ENCODE measurements at regions not wholly inside any gene's neighbourhood (a gene's known extent, or its start where the extent isn't known, plus 50 kb on each side); places are given as distances from the start of the nearest gene placed in this dataset.
A peak's percentile ranks its signal among the peaks of the same experiment; 100 is the strongest.

DNA sequence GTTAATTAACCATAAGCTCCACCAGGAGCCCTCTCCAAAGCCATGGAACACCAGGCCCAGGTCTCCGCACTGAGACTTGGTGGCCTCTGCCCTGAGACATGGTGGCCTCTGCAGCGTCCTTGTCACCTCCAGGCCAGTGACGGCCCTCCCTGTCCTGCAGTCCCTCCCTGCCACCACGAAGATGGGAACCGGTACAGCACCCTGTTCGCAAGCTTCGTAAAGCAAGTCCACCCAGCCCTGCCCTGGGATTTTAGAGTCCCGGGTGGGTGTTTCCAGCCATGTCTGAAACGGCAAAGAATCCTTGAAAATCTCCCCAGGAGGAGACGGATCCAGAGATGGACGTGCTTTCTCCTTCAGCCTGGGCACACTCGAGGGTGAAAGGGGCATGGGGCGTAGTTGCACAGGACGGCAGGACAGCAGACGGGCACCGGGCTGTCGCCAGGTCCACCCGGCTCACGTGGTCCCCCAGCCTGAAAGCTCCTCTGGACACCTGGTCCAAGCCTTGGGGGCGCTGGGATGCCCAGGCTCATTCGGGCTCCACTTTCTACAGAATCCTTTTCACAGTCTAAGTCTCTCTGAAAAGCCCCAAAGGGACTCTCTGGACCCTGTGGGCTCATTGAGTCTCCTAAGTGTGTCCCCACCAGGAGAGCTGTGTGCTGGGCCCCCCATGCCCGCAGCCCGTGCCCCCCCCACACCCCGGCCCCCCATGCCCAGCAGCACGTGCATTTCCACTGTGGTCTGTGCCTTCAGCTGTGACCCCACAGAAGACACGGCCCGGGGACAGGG is 456.2 kb downstream of the BRD1 start:
- DNase-seq (ENCODE audit: missing footprints) = no peak
- no peak for ATAC-seq
- intact Hi-C loops (cut with DNase I) = no loop called here

DNA sequence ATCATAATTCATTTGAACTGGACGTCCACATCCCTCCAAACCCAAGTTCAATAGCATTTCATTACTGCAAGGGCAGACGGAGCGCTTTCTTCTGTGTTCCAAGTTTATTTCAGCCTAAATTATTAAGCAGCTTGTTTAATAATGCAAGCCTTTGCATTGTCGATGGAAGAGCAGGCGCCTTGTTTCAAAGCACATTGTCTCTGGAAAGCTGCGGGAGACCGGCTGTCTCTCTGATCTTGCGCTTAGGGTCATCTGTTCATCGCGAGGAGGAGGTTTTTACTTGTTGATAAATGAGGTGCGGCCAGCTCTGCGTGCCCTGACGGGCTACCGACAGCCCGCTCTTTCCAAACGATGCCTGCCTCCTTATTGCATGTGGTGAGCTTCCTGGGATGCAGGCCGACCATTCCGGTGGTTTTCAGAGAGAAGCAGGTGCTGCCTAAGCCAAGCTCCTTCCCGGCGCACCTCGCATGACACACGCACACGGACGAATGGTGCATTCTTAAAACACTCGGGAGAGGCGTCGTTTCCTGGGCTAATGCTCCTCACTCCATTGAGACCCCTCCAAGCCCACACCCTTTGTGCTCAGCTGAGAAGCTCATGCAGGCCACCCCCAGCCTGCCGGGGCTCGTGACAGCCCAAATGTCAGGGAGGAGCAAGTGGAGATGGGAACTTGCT is 456.9 kb downstream of the BRD1 start:
- intact Hi-C loops (cut with DNase I) = no loop called here
- no peak for DNase-seq (ENCODE audit: missing footprints)

DNA sequence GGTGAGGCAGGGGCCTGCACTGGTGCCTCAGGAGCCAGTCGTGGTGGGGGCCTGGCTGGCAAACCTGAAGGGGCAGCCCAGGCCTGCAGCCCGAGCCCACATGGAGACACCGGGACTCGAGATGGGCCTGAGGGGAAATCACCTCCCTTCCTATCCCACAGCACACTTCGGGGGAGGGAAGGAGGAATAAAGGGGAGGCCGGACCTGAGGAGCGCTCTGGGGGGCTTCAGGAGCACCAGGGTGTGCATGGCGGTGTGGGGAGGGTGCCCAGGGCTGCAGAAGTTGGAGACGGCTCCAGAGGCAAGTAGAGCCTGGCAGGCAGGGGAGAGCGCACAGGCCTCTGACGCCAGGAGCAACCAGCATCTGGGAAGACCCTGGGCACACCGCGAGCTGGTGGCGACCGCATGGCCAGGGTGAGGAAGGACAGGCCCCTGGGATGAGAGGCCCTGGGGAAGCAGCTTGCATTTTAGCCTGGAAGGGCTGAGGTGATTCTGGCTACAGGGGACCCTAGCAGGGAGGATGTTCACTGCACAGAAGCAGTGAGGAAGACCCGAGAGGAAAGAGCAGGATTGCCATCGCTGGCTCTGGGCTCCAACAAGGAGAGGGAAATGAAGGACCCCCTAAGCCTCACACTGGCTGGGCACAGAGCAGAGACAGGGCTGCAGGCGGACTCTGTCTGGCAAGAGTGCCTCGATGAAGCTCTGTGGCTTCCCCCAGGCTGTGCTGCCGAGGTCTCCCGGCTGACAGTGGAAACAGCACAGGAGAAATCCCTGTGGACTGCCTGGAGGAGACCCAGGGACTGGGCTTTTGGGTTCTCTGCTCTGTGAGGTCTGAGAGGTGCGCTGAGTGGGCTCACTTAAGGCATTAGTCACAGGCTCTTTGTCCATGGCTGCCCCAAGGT is 457.7 kb downstream of the BRD1 start:
- DNase-seq (ENCODE audit: missing footprints) (no peak), ATAC-seq (no peak)
- intact Hi-C loops (cut with DNase I) = no loop called here

More for the DNA sequence above, 456.9 kb downstream of the BRD1 start:
- no peak for ATAC-seq

DNA sequence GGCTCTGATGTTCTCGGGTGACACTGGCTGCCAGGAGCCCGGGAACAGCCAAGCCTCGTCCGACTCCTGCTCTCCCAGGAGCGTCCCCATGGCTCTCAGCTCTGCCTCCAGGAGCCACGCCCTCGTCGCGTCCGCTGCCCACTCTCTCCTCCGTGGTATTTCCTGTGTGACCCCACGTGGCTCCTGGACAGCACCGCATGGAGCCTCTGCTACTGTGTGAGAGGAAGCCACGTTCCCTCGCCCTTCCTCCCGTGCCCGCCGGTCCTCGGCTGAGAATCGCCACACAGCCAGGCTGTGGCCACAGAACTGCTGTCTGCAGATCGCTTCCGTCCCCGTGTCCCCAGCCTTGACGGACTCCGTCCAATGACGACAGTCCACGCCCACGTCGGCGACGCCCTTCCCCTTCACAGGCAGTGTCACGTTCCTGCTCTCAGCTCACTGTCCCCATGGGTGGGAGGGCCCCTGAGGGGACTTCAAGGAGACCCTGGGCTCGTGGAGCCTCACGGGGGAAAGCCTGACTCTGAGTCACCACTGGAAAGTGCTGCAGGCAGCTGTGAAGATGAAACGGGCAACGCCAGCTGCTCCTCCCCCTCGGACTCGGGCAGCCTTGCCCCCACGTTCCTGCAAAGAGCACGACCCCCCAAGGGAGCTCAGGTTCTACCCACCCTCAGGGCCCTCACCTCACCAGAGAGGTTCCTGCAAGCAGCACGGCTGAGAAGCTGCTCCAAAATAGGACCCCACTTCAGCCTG is 458.5 kb downstream of the BRD1 start:
- DNase-seq (ENCODE audit: missing footprints) (peak; percentile 56), ATAC-seq (no peak)
- intact Hi-C loops (cut with DNase I) = no loop called here

DNA sequence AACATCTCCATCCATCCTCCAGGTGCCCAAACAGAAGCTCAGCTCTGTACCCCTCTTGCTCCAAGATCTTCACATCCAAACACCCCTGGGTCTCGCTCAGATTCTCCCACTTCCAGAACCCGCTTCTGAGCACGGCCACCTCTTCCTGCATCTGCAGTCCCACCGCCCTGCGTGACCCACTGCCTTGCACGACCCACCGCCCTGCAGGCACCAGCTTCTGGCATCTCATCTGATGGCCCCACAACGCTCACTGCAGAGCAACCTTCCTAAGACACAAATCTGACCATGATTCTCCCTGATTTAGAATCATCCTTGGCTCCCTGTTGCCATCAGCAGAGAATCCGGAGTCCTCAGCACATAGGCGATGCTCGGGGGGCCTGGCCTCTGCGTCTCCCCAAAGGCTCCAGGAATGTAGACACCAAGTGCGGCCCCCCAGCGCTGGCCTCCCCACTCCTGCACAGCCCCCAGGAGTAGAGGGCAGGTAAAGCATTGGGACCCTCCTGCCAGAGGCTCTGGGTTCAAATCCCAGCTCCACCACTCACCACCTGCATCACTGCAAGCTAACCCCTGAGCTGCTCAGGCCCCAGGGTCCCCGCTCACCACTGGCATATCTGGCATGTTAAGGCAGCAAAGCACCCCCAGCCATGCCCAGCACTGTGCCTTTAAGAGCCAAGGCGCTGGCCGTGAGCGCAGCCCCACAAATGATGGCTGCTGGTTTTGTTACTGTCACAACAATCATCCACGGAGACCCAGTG is 459.3 kb downstream of the BRD1 start:
- ATAC-seq (no peak), DNase-seq (ENCODE audit: missing footprints) (no peak)
- intact Hi-C loops (cut with DNase I) = no loop called here

DNA sequence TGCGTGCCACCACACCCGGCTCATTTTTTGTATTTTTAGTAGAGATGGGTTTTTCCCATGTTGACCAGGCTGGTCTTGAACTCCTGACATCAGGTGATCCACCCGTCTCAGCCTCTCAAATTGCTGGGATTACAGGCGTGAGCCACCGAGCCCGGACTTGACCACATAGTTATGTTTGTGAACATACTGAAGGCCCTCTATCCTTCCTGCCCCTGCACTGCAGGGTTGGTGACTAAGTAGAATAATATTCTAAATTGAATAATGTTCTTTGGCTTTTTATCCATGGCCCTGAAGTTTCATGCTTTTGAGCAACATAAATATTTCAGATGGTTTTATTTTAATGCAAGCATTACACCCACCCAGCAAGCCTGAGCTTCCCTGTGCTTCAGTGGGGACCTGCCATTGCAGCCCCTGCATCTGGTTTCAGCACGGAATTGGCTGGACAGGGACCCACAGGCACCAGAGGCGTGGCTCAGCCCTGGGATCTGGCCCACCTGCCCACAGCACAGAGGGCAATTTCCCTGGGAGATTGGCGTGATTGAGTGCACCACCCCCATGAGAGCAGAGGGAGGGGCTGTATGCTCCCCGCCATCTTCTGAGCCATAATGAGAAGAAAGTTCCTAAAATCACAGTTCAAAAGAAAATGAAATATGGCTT is 460.5 kb downstream of the BRD1 start:
- DNase-seq (ENCODE audit: missing footprints) (no peak), ATAC-seq (no peak)
- intact Hi-C loops (cut with DNase I) = no loop called here

DNA sequence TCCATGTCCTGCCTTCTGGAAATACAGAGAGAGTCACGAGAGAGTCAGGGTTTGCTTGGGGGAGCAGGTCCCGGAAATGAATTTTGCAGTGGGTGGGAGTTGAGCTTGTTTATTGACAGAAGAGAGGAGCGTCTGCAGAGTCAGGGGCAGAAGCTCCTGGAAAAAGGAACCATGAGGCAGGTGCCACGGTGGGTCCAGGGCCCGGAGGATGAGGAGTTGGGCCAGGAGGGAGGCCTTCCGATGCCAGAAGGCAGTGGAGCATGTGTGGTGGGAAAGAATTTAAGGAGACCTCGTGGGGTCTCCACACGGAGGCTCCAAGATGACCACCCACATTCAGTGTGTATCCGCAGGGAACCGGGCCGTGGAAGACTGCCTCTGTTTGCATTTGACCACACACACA is 461.2 kb downstream of the BRD1 start:
- intact Hi-C loops (cut with DNase I) = no loop called here
- no peak for ATAC-seq
- DNase-seq (ENCODE audit: missing footprints) = no peak

DNA sequence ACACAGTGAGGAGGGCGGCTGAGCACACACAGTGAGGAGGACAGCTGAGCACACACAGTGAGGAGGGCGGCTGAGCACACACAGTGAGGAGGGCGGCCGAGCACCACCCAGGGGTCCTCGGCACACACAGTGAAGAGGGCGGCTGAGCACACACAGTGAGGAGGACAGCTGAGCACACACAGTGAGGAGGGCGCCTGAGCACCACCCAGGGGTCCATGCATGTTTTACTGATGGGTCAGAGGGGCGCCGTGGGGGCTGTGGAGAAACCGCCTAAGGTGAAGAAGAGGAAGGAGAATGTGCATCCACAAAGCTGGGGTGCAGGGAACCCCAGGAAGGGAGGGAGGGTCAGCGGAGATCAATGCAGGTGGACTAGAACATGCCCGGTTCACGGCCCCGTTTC is 461.8 kb downstream of the BRD1 start:
- ATAC-seq (peak; percentile 37), DNase-seq (ENCODE audit: missing footprints) (no peak)
- intact Hi-C loops (cut with DNase I) = no loop called here

DNA sequence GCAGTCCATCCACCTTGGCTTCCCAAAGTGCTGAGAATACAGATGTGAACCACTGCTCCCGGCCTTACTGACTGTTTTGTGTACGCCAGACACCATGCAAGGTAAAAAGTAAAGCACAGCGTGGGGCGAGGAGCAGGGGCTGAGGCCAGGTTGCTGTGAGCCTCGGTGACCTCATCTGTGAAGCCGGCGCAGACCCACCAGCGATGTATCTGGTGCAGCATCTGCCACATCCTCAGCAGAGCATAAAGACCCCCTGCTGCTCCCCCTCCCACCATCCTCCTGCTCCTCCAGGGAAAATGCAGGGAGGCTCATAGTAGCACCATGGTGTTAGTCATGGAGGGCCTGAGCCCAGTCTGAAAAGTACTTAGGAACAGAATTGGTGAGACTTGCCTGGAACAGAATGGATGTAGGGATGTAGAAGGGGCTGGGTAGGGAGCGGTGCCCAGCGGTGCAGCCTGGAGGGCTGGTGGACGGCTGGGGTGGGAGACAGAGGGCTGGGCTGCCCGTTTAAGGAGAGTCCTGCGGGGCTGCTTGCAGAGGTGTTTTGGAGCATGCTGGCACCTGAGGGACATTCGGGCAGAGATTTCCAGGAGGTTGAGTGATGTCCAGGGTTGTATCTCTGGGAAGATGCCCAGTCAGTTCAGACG is 462.4 kb downstream of the BRD1 start:
- DNase-seq (ENCODE audit: missing footprints) = no peak
- no peak for ATAC-seq
- intact Hi-C loops (cut with DNase I) = no loop called here

DNA sequence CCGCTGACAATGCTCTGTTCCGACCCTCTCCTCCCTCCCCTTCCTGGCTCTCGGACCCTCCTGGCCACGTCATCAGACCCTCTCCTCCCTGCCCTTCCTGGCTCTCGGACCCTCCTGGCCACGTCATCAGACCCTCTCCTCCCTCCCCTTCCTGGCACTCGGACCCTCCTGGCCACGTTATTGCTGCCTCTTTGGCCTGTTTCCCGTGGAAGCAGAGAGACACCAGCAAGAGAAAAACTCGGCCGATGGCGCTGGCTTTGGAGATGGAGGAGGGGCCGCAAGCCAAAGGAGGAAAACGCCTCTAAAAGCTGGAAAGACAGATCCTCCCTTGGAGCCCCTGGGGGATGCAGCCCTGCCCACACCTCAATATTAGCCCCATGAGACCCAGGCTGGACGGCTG is 463.3 kb downstream of the BRD1 start:
- intact Hi-C loops (cut with DNase I) = no loop called here
- ATAC-seq = no peak
- peak; percentile 27 for DNase-seq (ENCODE audit: missing footprints)

DNA sequence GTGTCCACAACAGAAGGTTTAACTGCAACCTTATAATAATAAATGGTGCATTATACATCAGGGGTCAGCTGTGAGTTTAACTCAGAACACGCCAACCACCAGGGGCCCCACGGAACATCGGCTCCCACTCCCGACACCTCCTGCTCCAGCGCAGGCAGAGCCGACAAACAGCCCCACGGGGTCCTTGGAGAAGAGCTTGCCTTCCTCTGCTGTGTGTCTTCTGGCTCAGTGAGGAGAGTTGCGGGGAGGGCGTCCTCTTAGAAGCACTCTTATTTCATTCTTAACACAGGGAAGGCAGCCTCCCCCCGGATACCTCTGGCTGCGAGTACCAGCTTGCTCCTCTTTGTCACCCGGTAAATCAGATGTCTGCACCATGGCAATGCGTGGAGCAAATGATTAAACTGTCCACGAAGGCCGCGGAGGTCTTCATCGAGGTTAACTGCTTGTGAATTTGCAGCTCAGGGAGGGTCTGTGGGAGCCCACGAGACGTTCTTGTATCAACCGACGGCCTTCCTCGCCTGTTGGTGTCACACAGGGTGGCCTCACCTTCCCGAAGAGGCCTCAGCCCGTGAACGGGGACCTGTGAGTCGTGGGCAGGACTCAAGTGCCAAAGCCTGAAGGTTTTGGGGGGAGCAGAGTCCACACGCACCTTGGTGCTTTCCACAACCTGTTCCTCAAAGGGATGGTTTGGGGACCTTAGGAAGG is 464.0 kb downstream of the BRD1 start:
- no peak for ATAC-seq
- DNase-seq (ENCODE audit: missing footprints) = no peak
- intact Hi-C loops (cut with DNase I) = no loop called here

DNA sequence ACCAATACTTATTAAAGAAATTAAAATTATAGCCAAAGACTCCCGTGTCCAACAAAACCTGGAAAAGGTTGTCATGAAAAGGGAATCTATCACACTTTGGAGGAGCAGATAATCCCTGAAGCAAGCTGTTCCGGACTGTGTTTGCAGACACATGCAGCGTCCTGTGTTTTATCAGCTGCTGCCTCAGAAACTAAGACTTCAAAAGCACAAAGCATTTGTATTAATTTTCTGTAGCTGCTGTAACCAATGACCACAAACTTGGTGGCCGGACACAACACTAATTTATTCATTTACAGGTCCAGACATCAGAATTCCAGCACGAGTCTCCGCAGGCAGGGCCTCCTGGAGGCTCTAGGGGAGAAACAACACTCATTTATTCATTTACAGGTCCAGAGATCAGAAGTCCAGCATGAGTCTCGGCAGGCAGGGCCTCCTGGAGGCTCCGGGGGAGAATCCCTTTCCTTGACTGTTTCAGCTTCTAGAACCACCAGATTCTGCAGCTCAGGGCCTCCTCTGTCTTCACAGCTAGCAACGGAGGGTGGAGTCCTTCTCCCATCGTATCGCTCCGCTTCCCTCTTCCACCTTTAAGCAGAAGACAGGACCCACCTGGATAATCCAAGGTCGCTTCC is 465.3 kb downstream of the BRD1 start:
- DNase-seq (ENCODE audit: missing footprints) (no peak), ATAC-seq (no peak)
- intact Hi-C loops (cut with DNase I) = no loop called here

DNA sequence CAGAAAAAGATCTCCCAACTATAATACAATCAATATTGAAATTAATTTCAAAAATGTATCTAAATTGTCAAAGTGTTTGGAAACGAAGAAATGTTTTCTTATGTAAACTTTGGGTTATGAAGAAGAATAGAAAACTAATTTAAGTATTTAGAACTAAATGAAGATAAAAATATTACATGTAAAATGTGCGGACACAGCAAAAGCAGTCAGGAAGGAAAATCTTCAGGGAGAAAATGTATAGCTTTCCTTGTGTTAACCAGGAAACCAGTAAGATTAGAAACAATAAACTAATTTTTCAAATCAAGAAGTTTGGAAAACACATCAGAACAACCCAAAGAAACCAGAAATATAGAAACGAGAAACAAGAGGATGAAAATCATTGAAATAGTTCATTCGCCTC is 466.5 kb downstream of the BRD1 start:
- ATAC-seq (no peak), DNase-seq (ENCODE audit: missing footprints) (no peak)
- intact Hi-C loops (cut with DNase I) = no loop called here

DNA sequence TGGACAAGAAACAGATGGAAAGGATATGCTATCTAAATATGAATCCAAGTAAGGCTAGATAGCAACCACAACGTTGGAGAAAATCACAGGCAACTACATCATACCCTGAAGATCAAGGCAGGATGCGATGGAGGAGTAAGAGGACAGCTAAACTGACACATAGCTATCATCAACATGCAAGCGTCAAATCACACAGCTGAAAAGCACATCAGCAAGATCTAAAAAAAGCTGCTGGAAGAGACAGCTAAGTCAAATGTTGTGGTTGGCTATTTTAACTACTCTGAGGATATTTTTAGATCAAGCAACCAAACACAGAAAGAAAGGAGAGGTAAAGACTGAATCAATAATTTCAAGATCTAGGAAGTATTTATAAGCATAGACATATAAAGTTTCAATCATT is 466.9 kb downstream of the BRD1 start:
- no peak for DNase-seq (ENCODE audit: missing footprints)
- intact Hi-C loops (cut with DNase I) = no loop called here
- no peak for ATAC-seq

DNA sequence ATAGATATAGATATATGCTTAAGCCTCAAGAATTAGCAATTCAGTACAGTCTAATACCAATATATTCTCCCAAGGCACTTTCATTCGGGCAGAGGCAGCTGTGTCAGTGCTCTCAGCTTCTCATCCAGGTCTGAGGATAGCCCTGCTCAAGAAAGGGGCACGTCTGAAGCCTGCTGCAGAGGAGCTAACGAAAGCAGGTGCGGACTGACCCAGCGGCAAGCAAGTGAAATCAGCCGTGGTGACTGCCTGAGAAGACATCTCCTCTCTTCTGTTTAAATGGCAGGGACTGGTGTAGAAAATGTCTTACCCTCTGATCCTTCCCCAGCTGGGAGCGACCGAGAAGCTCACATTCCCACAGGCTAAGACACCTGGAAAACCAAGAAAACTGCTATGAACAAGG is 468.6 kb downstream of the BRD1 start:
- DNase-seq (ENCODE audit: missing footprints) (no peak), ATAC-seq (no peak)
- intact Hi-C loops (cut with DNase I) = no loop called here

DNA sequence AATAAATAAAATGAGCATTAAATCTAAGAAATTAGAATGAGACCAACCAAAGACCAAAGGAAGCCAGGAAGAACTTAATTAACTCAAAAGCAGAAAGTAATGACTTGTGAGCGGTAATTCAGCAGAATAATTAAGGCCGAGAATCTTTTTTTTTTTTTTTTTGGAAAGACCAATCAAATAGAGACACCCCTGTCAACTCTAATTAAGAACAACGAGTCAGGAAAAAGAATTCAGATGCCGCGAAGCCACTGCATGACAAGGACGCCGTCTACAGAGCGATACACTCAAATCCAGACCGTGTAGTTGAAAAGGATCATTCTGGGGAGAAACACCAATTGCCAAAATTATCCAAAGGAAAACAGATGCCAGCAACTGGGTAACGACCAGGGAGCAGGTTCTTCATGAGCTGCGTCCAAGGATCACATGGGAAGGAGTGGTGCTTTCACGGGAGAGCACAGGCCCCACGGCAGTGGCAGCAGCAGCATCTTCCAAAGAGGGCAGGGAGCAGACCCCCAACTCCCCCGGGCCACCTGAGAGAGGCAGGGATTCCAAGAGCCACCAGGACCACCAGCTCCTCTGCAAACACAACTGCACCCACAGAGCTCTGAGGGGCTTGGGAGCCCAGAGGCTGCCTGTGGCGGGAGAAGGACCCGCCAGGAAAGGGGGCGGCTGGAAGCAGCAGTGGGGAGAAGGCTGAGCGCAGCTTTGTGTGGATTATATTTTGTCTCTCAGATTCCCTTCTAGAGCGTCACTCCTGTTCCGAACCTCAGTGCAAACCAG is 469.8 kb downstream of the BRD1 start:
- ATAC-seq (no peak), DNase-seq (ENCODE audit: missing footprints) (no peak)
- intact Hi-C loops (cut with DNase I) = no loop called here

Data from Right ventricle myocardium inferior (tissue), 1 donor.